HEK293 (cell line): ENCODE measurements at regions not wholly inside any gene's neighbourhood (a gene's known extent, or its start where the extent isn't known, plus 50 kb on each side); places are given as distances from the start of the nearest gene placed in this dataset.

Source experiments
- BCL11A ChIP-seq: fragments of 450-650 bp; formaldehyde crosslinking; IDR thresholded peaks from 2 replicates; pipeline ENCODE4 v1.5.1; 2016; ENCODE audit warnings: low read depth, missing biosample characterization, missing genetic modification characterization
- KLF16 ChIP-seq: fragments of 450-650 bp; formaldehyde crosslinking; IDR thresholded peaks from 2 replicates; pipeline ENCODE4 v1.5.1; 2017; ENCODE audit warnings: missing biosample characterization, missing genetic modification characterization
- YY1 ChIP-seq: fragments of 450-650 bp; formaldehyde crosslinking; IDR thresholded peaks from 2 replicates; pipeline ENCODE4 v1.5.1; 2018; ENCODE audit warnings: missing biosample characterization, missing genetic modification characterization
- ZEB2 ChIP-seq: fragments of 450-650 bp; formaldehyde crosslinking; IDR thresholded peaks from 2 replicates; pipeline ENCODE4 v1.5.1; 2016; ENCODE audit warnings: missing biosample characterization, missing genetic modification characterization
- ZNF24 ChIP-seq: fragments of 450-650 bp; formaldehyde crosslinking; IDR thresholded peaks from 2 replicates; pipeline ENCODE4 v1.5.1; 2016; ENCODE audit warnings: missing biosample characterization, missing genetic modification characterization
- ZNF280D ChIP-seq: fragments of 450-650 bp; formaldehyde crosslinking; IDR thresholded peaks from 2 replicates; pipeline ENCODE4 v1.5.1; 2016; ENCODE audit warnings: missing biosample characterization, missing genetic modification characterization
- TF ChIP-seq, protein P1 (sequence below): fragments of 450-650 bp; IDR thresholded peaks from 2 replicates; pipeline ENCODE4 v1.5.1; 2018; ENCODE audit warnings: missing biosample characterization, mild to moderate bottlenecking, missing genetic modification characterization
- TF ChIP-seq, protein P2 (sequence below): fragments of 450-650 bp; formaldehyde crosslinking; IDR thresholded peaks from 2 replicates; pipeline ENCODE4 v1.5.1; 2016; ENCODE audit warnings: missing biosample characterization, missing genetic modification characterization

GRCh38 chr3:27986234-27986879 is 255.1 kb upstream of the CMC1 start:
- TF ChIP-seq ZNF280D (tag by site-specific recombination) (no peak), ZNF24 (no peak), BCL11A (no peak), KLF16 (tag by site-specific recombination) (no peak), YY1 (tag by site-specific recombination) (no peak), ZEB2 (tag by site-specific recombination) (no peak)
- TF ChIP-seq, protein P1, sequence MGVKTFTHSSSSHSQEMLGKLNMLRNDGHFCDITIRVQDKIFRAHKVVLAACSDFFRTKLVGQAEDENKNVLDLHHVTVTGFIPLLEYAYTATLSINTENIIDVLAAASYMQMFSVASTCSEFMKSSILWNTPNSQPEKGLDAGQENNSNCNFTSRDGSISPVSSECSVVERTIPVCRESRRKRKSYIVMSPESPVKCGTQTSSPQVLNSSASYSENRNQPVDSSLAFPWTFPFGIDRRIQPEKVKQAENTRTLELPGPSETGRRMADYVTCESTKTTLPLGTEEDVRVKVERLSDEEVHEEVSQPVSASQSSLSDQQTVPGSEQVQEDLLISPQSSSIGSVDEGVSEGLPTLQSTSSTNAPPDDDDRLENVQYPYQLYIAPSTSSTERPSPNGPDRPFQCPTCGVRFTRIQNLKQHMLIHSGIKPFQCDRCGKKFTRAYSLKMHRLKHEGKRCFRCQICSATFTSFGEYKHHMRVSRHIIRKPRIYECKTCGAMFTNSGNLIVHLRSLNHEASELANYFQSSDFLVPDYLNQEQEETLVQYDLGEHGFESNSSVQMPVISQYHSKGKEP (tag by site-specific recombination), result no peak
- TF ChIP-seq, protein P2, sequence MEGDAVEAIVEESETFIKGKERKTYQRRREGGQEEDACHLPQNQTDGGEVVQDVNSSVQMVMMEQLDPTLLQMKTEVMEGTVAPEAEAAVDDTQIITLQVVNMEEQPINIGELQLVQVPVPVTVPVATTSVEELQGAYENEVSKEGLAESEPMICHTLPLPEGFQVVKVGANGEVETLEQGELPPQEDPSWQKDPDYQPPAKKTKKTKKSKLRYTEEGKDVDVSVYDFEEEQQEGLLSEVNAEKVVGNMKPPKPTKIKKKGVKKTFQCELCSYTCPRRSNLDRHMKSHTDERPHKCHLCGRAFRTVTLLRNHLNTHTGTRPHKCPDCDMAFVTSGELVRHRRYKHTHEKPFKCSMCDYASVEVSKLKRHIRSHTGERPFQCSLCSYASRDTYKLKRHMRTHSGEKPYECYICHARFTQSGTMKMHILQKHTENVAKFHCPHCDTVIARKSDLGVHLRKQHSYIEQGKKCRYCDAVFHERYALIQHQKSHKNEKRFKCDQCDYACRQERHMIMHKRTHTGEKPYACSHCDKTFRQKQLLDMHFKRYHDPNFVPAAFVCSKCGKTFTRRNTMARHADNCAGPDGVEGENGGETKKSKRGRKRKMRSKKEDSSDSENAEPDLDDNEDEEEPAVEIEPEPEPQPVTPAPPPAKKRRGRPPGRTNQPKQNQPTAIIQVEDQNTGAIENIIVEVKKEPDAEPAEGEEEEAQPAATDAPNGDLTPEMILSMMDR (tag by site-specific recombination), result no peak
